IMR-90 (cell line): ENCODE measurements at regions not wholly inside any gene's neighbourhood (a gene's known extent, or its start where the extent isn't known, plus 50 kb on each side); places are given as distances from the start of the nearest gene placed in this dataset.

Source experiments
- ATAC-seq: fragments of 200-7000 bp; cut with Tn5 transposase; 2 replicates; pipeline ENCODE4 v1.9.1; 2020; ENCODE audit warnings: low read depth, mild to moderate bottlenecking, moderate library complexity
- BruUV-seq: library from RNA; stranded (reverse); fragments of 400-500 nt; replicated peaks from 2 replicates; lab custom pipeline; 2021; lab: Mats Ljungman, UMichigan
- CTCF ChIA-PET: fragments of 300-600 bp; formaldehyde crosslinking; extraction: SDS; loops from one replicate; lab custom pipeline; 2021; ENCODE audit warnings: antibody characterized with exemption; lab: Yijun Ruan, JAX
- POLR2A ChIA-PET: fragments of 300-600 bp; sonication (Branson Sonifier 250); formaldehyde crosslinking; loops from one replicate; lab custom pipeline; 2022; ENCODE audit warnings: antibody characterized with exemption; ENCODE audit not compliant: unreplicated experiment; lab: Charles Lee
- DNase-seq: peaks from one replicate; pipeline ENCODE4 v3.0.0; 2013
- H2AFZ ChIP-seq: replicated peaks from 2 replicates; pipeline ENCODE3; 2013; ENCODE audit warnings: low read length, mild to moderate bottlenecking; ENCODE audit not compliant: poor library complexity
- H2AK5ac ChIP-seq: 2 replicates; pipeline ENCODE4 v1.6.1; 2013; ENCODE audit warnings: low read depth, low read length, inconsistent platforms
- H2AK9ac ChIP-seq: replicated peaks from 2 replicates; pipeline ENCODE3; 2013; ENCODE audit warnings: mild to moderate bottlenecking, low read depth, low read length, moderate library complexity; ENCODE audit not compliant: poor library complexity
- H2BK120ac ChIP-seq: 2 replicates; pipeline ENCODE4 v1.6.1; 2013; ENCODE audit warnings: low read depth, low read length, inconsistent platforms
- H2BK15ac ChIP-seq: 3 replicates; pipeline ENCODE4 v1.6.1; 2013; ENCODE audit warnings: low read depth, low read length, inconsistent platforms
- H2BK20ac ChIP-seq: 2 replicates; pipeline ENCODE4 v1.6.1; 2013; ENCODE audit warnings: low read depth, mild to moderate bottlenecking, inconsistent platforms, low read length, moderate library complexity
- H2BK5ac ChIP-seq: 2 replicates; pipeline ENCODE4 v1.6.1; 2013; ENCODE audit warnings: mild to moderate bottlenecking, low read depth, low read length, inconsistent platforms; ENCODE audit not compliant: poor library complexity, severe bottlenecking
- H3K14ac ChIP-seq: replicated peaks from 2 replicates; pipeline ENCODE4 v1.6.1; 2013; ENCODE audit warnings: low read depth, low read length, inconsistent platforms
- H3K18ac ChIP-seq: 2 replicates; pipeline ENCODE4 v1.6.1; 2013; ENCODE audit warnings: low read depth, low read length, control low read depth
- H3K23ac ChIP-seq: 2 replicates; pipeline ENCODE4 v1.6.1; 2013; ENCODE audit warnings: low read depth, low read length, inconsistent platforms
- H3K27ac ChIP-seq: 2 replicates; pipeline ENCODE4 v1.5.1; 2013; ENCODE audit warnings: mild to moderate bottlenecking, control low read depth, low read length; ENCODE audit not compliant: insufficient read depth
- H3K27me3 ChIP-seq: 2 replicates; pipeline ENCODE4 v1.6.1; 2013; ENCODE audit warnings: low read length; ENCODE audit not compliant: control insufficient read depth, insufficient read depth
- H3K36me3 ChIP-seq: 2 replicates; pipeline ENCODE4 v1.6.1; 2013; ENCODE audit warnings: low read length, mixed read lengths; ENCODE audit not compliant: control insufficient read depth, insufficient read depth
- H3K4ac ChIP-seq: 2 replicates; pipeline ENCODE4 v1.6.1; 2013; ENCODE audit warnings: low read depth, low read length, inconsistent platforms
- H3K4me1 ChIP-seq: 2 replicates; pipeline ENCODE4 v1.6.1; 2013; ENCODE audit warnings: low read length, mixed read lengths; ENCODE audit not compliant: control insufficient read depth, insufficient read depth
- H3K4me2 ChIP-seq: 2 replicates; pipeline ENCODE4 v1.6.1; 2013; ENCODE audit warnings: low read depth, mild to moderate bottlenecking, control low read depth, low read length, moderate library complexity
- H3K4me3 ChIP-seq: 2 replicates; pipeline ENCODE4 v1.5.1; 2013; ENCODE audit warnings: low read depth, mild to moderate bottlenecking, control low read depth, low read length, moderate library complexity; ENCODE audit not compliant: insufficient read depth
- H3K56ac ChIP-seq: 2 replicates; pipeline ENCODE4 v1.6.1; 2013; ENCODE audit warnings: low read length, inconsistent platforms; ENCODE audit not compliant: insufficient read depth; ENCODE audit errors: extremely low read depth
- H3K79me1 ChIP-seq, 2 experiments: 2 replicates each; pipeline ENCODE4 v1.6.1; 2013; ENCODE audit warnings: low read length in 2 of 2, inconsistent platforms in 1 of 2, low read depth in 1 of 2
- H3K9ac ChIP-seq: 2 replicates; pipeline ENCODE4 v1.6.1; 2013; ENCODE audit warnings: low read depth, low read length, control low read depth
- H3K9me1 ChIP-seq: 2 replicates; pipeline ENCODE4 v1.6.1; 2013; ENCODE audit warnings: low read length, inconsistent platforms; ENCODE audit not compliant: insufficient read depth
- H3K9me3 ChIP-seq: 2 replicates; pipeline ENCODE4 v1.6.1; 2013; ENCODE audit warnings: low read length; ENCODE audit not compliant: control insufficient read depth, insufficient read depth
- H4K20me1 ChIP-seq: 2 replicates; pipeline ENCODE4 v1.6.1; 2013; ENCODE audit warnings: low read length, inconsistent platforms; ENCODE audit not compliant: insufficient read depth
- H4K5ac ChIP-seq: 2 replicates; pipeline ENCODE4 v1.6.1; 2013; ENCODE audit warnings: mild to moderate bottlenecking, low read depth, low read length, control low read depth
- H4K8ac ChIP-seq, 2 experiments: 2 replicates each; pipeline ENCODE4 v1.6.1; 2013; ENCODE audit warnings: low read depth in 2 of 2, low read length in 2 of 2, control low read depth in 1 of 2, inconsistent platforms in 1 of 2
- H4K91ac ChIP-seq: 2 replicates; pipeline ENCODE4 v1.6.1; 2013; ENCODE audit warnings: low read depth, low read length, inconsistent platforms; ENCODE audit not compliant: insufficient read depth
- BHLHE40 ChIP-seq: fragments of 150-350 bp; IDR thresholded peaks from 2 replicates; pipeline ENCODE4 v1.6.1; 2016; ENCODE audit warnings: mild to moderate bottlenecking, low read depth, low read length
- CEBPB ChIP-seq: IDR thresholded peaks from 2 replicates; pipeline ENCODE4 v1.6.1; 2012; ENCODE audit warnings: low read depth, low read length, improper control_type of control experiment
- CHD1 ChIP-seq: IDR thresholded peaks from 2 replicates; pipeline ENCODE4 v1.6.1; 2012; ENCODE audit warnings: low read depth, low read length, improper control_type of control experiment
- CTCF ChIP-seq: conservative IDR thresholded peaks from 2 replicates; pipeline ENCODE4 v1.5.1; 2012; ENCODE audit warnings: mild to moderate bottlenecking, low read depth, low read length, improper control_type of control experiment
- FOS ChIP-seq: fragments of 150-350 bp; IDR thresholded peaks from 2 replicates; pipeline ENCODE4 v1.6.1; 2016; ENCODE audit warnings: low read depth, low read length
- MAFK ChIP-seq: IDR thresholded peaks from 2 replicates; pipeline ENCODE4 v1.6.1; 2012; ENCODE audit warnings: low read depth, low read length, improper control_type of control experiment
- MAZ ChIP-seq: IDR thresholded peaks from 2 replicates; pipeline ENCODE4 v1.6.1; 2012; ENCODE audit warnings: low read depth, mild to moderate bottlenecking, low read length, improper control_type of control experiment, moderate library complexity, borderline replicate concordance
- MXI1 ChIP-seq: IDR thresholded peaks from 2 replicates; pipeline ENCODE4 v1.6.1; 2012; ENCODE audit warnings: low read depth, mild to moderate bottlenecking, low read length, moderate library complexity, borderline replicate concordance
- NFE2L2 ChIP-seq: fragments of 150-350 bp; IDR thresholded peaks from 2 replicates; pipeline ENCODE4 v1.6.1; 2016; ENCODE audit warnings: low read depth, mild to moderate bottlenecking, low read length
- POLR2A ChIP-seq: IDR thresholded peaks from 2 replicates; pipeline ENCODE4 v1.6.1; 2012; ENCODE audit warnings: mild to moderate bottlenecking, low read depth, low read length
- RAD21 ChIP-seq: IDR thresholded peaks from 2 replicates; pipeline ENCODE4 v1.6.1; 2012; ENCODE audit warnings: low read length, improper control_type of control experiment
- RCOR1 ChIP-seq: IDR thresholded peaks from 2 replicates; pipeline ENCODE4 v1.6.1; 2012; ENCODE audit warnings: mild to moderate bottlenecking, low read length, improper control_type of control experiment; ENCODE audit not compliant: insufficient replicate concordance
- RFX5 ChIP-seq: IDR thresholded peaks from 2 replicates; pipeline ENCODE4 v1.8.0; 2012; ENCODE audit warnings: low read depth, mild to moderate bottlenecking, low read length, moderate library complexity
- SMC3 ChIP-seq: fragments of 150-350 bp; IDR thresholded peaks from 2 replicates; pipeline ENCODE4 v1.6.1; 2016; ENCODE audit warnings: low read depth, mild to moderate bottlenecking, antibody characterized with exemption, low read length, moderate library complexity
- USF2 ChIP-seq: fragments of 150-350 bp; IDR thresholded peaks from 2 replicates; pipeline ENCODE4 v1.6.1; 2017; ENCODE audit warnings: mild to moderate bottlenecking, antibody characterized with exemption, low read length, low read depth
- dilution Hi-C: fragments of 300-500 bp; cut with HindIII; formaldehyde crosslinking; loops from one replicate; pipeline ENCODE4 v1.14.3; 2018; ENCODE audit warnings: low sequenced_read_pairs; ENCODE audit not compliant: unreplicated experiment
- in situ Hi-C: fragments of 300-500 bp; cut with MboI; formaldehyde crosslinking; loops from 3 replicates; pipeline ENCODE4 v1.14.3; 2019; ENCODE audit warnings: low sequenced_read_pairs, inconsistent platforms, mixed read lengths
- intact Hi-C: fragments of 100-400 bp; cut with micrococcal nuclease; formaldehyde crosslinking; loops from 2 replicates; pipeline ENCODE4 v1.10.0; 2022
- TF ChIP-seq, protein P1 (sequence below): fragments of 150-350 bp; IDR thresholded peaks from 2 replicates; pipeline ENCODE4 v1.6.1; 2016; ENCODE audit warnings: low read depth, mild to moderate bottlenecking, low read length, moderate library complexity, borderline replicate concordance

- no peak overlapping the region for H2BK15ac ChIP-seq
- TF ChIP-seq POLR2A (no peak), BHLHE40 (no peak), CTCF (no peak), SMC3 (no peak), NFE2L2 (no peak), CHD1 (no peak), MXI1 (no peak), MAZ (no peak), RCOR1 (no peak), MAFK (no peak), FOS (no peak), RAD21 (no peak), USF2 (no peak), RFX5 (no peak), CEBPB (no peak)
- TF ChIP-seq, protein P1, sequence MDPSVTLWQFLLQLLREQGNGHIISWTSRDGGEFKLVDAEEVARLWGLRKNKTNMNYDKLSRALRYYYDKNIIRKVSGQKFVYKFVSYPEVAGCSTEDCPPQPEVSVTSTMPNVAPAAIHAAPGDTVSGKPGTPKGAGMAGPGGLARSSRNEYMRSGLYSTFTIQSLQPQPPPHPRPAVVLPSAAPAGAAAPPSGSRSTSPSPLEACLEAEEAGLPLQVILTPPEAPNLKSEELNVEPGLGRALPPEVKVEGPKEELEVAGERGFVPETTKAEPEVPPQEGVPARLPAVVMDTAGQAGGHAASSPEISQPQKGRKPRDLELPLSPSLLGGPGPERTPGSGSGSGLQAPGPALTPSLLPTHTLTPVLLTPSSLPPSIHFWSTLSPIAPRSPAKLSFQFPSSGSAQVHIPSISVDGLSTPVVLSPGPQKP, result no peak
- no peak overlapping the region for H2AK5ac ChIP-seq
- no peak overlapping the region for H2AK9ac ChIP-seq
- ATAC-seq (no peak), DNase-seq (no peak)
- no peak overlapping the region for H3K14ac ChIP-seq
- POLR2A ChIA-PET, result no interaction called here
- no peaks in the 10 kb centered on the region for H3K27me3 ChIP-seq
- H3K4me1 ChIP-seq, result no peaks in the 10 kb centered on the region
- H3K18ac ChIP-seq, result no peak overlapping the region
- BruUV-seq, result no TSS peak
- no peak overlapping the region for H4K8ac ChIP-seq
- no peak overlapping the region for H3K27ac ChIP-seq
- H2BK5ac ChIP-seq, result no peak overlapping the region
- no peaks in the 10 kb centered on the region for H3K36me3 ChIP-seq
- H3K4me3 ChIP-seq, result no peak overlapping the region
- no peak overlapping the region for H2AFZ ChIP-seq
- H3K9me3 ChIP-seq, result peaks cover 5% of the 10 kb centered on the region; the same call in 1 of the 2 replicates
- no peak overlapping the region for H3K4me2 ChIP-seq
- no peak overlapping the region for H4K5ac ChIP-seq
- dilution Hi-C loops (no loop called here), in situ Hi-C loops (no loop called here), intact Hi-C loops (no loop called here)
- no peak overlapping the region for H2BK20ac ChIP-seq
- H3K23ac ChIP-seq, result no peak overlapping the region
- H3K9me1 ChIP-seq, result no peaks in the 10 kb centered on the region
- H3K4ac ChIP-seq, result no peak overlapping the region
- no peaks in the 10 kb centered on the region for H3K79me1 ChIP-seq
- H4K20me1 ChIP-seq, result no peaks in the 10 kb centered on the region
- CTCF ChIA-PET, result no interaction called here
- no peak overlapping the region for H4K91ac ChIP-seq
- no peak overlapping the region for H3K56ac ChIP-seq
- no peak overlapping the region for H3K9ac ChIP-seq
- H2BK120ac ChIP-seq, result no peak overlapping the region
Observed at GRCh38 chr4:170691168-170691567, 601.4 kb upstream of the AADAT start.
